ENCODE measurements at regions not wholly inside any gene's neighbourhood (a gene's known extent, or its start where the extent isn't known, plus 50 kb on each side); places are given as distances from the start of the nearest gene placed in this dataset.

DNA sequence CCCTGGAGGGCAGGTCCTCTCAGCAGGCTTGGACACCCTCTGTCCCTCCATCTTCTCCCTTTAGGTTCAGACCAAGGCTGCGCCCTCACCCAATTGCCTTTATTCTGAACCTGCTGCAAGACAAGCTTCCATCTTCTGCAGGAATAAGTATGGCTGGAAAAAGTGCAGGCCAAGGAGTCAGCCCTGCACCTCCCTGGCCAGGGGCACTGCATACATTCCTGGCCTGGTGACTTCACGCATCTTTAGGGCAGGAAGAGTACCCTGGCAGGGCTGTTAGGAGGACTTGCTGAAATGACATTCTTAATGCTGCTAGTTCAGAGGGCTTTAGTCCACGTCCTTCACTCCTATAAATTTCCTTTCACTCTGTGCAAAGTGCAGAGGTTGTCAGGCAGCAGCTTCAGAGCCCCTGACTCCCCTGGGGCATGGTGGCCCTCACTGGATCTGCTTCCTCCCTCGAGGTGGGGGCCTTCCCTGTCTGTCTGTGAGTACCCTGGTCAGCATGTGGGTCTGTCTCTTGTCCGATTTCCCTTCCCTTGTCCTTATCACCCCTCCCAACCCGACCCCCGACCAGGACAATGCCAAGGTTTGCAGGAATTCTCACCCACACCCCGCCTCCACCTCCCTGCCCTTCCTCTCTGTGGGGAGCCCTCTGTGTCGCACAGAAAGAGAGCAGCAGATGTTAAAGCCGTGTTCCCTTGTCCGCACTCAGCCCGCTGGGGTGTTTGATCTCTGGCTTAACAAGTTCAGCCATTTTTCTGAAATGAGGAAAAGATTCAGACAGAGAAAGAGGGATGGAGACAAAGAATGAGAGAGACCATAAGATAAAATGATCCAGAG is 124.5 kb upstream of the SYT13 start:
- H3K36me3 ChIP-seq (ENCODE audit: control insufficient read depth, insufficient read depth, low read length) = no peaks in the 10 kb centered on the region
- Mint-ChIP-seq H3K36me3 (ENCODE audit: insufficient read depth, unreplicated experiment) (no peaks in the 10 kb centered on the region), H3K27me3 (ENCODE audit: insufficient read depth, unreplicated experiment) (peaks cover 5% of the 10 kb centered on the region), H3K9me3 (ENCODE audit: unreplicated experiment) (no peaks in the 10 kb centered on the region), H3K27ac (ENCODE audit: unreplicated experiment) (no peak overlapping the region), H3K4me3 (ENCODE audit: unreplicated experiment) (no peak overlapping the region), H3K4me1 (ENCODE audit: low read depth, unreplicated experiment) (no peaks in the 10 kb centered on the region)
- H3K9me3 ChIP-seq = no peaks in the 10 kb centered on the region
- H3K4me1 ChIP-seq = no peaks in the 10 kb centered on the region
- BruUV-seq (replicated peaks) = no TSS peak
- no peak overlapping the region for H3K4me3 ChIP-seq (ENCODE audit: low read depth, low read length)
- H3K27me3 ChIP-seq (replicated peaks; ENCODE audit: control insufficient read depth, insufficient read depth, low read length) = peaks cover 3% of the 10 kb centered on the region
- TF ChIP-seq, protein P1, sequence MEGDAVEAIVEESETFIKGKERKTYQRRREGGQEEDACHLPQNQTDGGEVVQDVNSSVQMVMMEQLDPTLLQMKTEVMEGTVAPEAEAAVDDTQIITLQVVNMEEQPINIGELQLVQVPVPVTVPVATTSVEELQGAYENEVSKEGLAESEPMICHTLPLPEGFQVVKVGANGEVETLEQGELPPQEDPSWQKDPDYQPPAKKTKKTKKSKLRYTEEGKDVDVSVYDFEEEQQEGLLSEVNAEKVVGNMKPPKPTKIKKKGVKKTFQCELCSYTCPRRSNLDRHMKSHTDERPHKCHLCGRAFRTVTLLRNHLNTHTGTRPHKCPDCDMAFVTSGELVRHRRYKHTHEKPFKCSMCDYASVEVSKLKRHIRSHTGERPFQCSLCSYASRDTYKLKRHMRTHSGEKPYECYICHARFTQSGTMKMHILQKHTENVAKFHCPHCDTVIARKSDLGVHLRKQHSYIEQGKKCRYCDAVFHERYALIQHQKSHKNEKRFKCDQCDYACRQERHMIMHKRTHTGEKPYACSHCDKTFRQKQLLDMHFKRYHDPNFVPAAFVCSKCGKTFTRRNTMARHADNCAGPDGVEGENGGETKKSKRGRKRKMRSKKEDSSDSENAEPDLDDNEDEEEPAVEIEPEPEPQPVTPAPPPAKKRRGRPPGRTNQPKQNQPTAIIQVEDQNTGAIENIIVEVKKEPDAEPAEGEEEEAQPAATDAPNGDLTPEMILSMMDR (IDR thresholded peaks at IDR 0.05; ENCODE audit: insufficient read depth in 1 of 2, low read depth in 1 of 2, low read length in 1 of 2, severe bottlenecking in 1 of 2, unreplicated experiment in 1 of 2) = no peak
- DNase-seq = no peak
- intact Hi-C loops (cut with micrococcal nuclease; ENCODE audit: unreplicated experiment) = no loop called here
- POLR2A ChIA-PET = no interaction called here
- CTCF ChIA-PET = interaction anchor here (1.1 kb wide), 1 partner anchor 361 kb away, joined by 4 read pairs; no protein-coding TSS in a partner anchor

DNA sequence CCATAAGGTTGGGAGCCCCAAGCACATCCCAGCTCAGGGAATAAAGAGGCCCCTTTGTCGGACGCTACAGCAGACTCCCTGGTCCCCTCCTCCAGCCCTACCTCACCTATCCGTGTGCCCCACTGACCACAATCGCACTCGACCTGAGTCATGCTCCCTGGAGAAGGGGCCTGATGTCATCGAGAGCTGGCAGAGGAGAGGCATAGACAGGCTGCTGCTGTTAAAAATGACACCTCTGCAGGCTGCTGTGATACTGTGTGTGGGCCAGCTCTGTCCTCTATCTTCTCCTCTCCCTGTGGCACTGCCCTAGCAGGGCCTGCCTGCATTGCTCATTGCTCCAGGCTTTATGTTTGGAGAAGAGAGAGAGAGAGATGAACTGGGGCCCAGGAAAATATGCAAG is 123.4 kb upstream of the SYT13 start:
- H3K4me1 Mint-ChIP-seq (ENCODE audit: low read depth, unreplicated experiment) = no peaks in the 10 kb centered on the region

DNA sequence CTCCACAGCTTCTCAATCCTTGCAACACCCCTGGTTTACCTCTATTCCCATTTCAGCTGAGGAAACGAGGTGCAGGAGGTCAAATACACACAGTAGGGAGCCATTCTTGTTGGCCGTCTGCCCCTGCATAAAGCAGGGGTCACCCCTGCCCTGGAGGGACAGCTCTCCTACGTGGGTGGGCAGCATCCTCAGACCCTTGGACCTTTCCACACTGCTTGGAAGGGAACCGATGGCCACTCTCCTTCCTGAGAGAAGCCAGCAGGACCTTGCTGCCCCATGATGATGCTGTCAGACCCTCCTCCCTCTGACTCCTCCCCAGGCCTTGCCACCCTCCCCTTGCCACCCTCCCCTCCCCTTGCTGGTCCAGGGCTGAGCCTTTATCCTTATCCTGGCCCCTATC is 121.1 kb upstream of the SYT13 start:
- Mint-ChIP-seq H3K27me3 (ENCODE audit: insufficient read depth, unreplicated experiment) (peaks cover 16% of the 10 kb centered on the region), H3K4me1 (ENCODE audit: low read depth, unreplicated experiment) (no peaks in the 10 kb centered on the region), H3K36me3 (ENCODE audit: insufficient read depth, unreplicated experiment) (no peaks in the 10 kb centered on the region), H3K27ac (ENCODE audit: unreplicated experiment) (no peak overlapping the region), H3K4me3 (ENCODE audit: unreplicated experiment) (no peak overlapping the region), H3K9me3 (ENCODE audit: unreplicated experiment) (no peaks in the 10 kb centered on the region)
- POLR2A ChIA-PET = no interaction called here
- H3K4me3 ChIP-seq (ENCODE audit: low read depth, low read length) = no peak overlapping the region
- CTCF ChIA-PET = interaction anchor here (0.7 to 1.2 kb wide), 2 partner anchors 248 to 802 kb away, joined by 3 to 4 read pairs; no protein-coding TSS in a partner anchor
- no TSS peak for BruUV-seq (replicated peaks)
- H3K4me1 ChIP-seq = no peaks in the 10 kb centered on the region
- H3K27me3 ChIP-seq (replicated peaks; ENCODE audit: control insufficient read depth, insufficient read depth, low read length) = peaks cover 2% of the 10 kb centered on the region
- TF ChIP-seq, protein P1 (IDR thresholded peaks at IDR 0.05; ENCODE audit: insufficient read depth in 1 of 2, low read depth in 1 of 2, low read length in 1 of 2, severe bottlenecking in 1 of 2, unreplicated experiment in 1 of 2) = no peak
- intact Hi-C loops (cut with micrococcal nuclease; ENCODE audit: unreplicated experiment) = no loop called here
- no peak for DNase-seq
- no peaks in the 10 kb centered on the region for H3K36me3 ChIP-seq (ENCODE audit: control insufficient read depth, insufficient read depth, low read length)
- no peaks in the 10 kb centered on the region for H3K9me3 ChIP-seq

More for the DNA sequence above, 123.4 kb upstream of the SYT13 start:
- TF ChIP-seq, protein P1 (IDR thresholded peaks at IDR 0.05; ENCODE audit: insufficient read depth in 1 of 2, low read depth in 1 of 2, low read length in 1 of 2, severe bottlenecking in 1 of 2, unreplicated experiment in 1 of 2) = no peak
- no peaks in the 10 kb centered on the region for H3K9me3 Mint-ChIP-seq (ENCODE audit: unreplicated experiment)
- H3K36me3 ChIP-seq (ENCODE audit: control insufficient read depth, insufficient read depth, low read length) = no peaks in the 10 kb centered on the region
- ChIA-PET POLR2A (no interaction called here), CTCF (interaction anchor here (1.1 kb wide), 1 partner anchor 362 kb away, joined by 4 read pairs; no protein-coding TSS in a partner anchor)
- intact Hi-C loops (cut with micrococcal nuclease; ENCODE audit: unreplicated experiment) = no loop called here
- no peaks in the 10 kb centered on the region for H3K36me3 Mint-ChIP-seq (ENCODE audit: insufficient read depth, unreplicated experiment)
- H3K4me3 ChIP-seq (ENCODE audit: low read depth, low read length) = no peak overlapping the region
- H3K27me3 ChIP-seq (replicated peaks; ENCODE audit: control insufficient read depth, insufficient read depth, low read length) = peaks cover 3% of the 10 kb centered on the region
- no peak for DNase-seq
- no peak overlapping the region for H3K27ac Mint-ChIP-seq (ENCODE audit: unreplicated experiment)
- H3K27me3 Mint-ChIP-seq (ENCODE audit: insufficient read depth, unreplicated experiment) = peaks cover 10% of the 10 kb centered on the region
- H3K4me3 Mint-ChIP-seq (ENCODE audit: unreplicated experiment) = no peak overlapping the region
- H3K9me3 ChIP-seq = no peaks in the 10 kb centered on the region
- BruUV-seq (replicated peaks) = no TSS peak
- no peaks in the 10 kb centered on the region for H3K4me1 ChIP-seq

Data from Caco-2 (cell line).